WTC11 (cell line): ENCODE measurements at regions not wholly inside any gene's neighbourhood (a gene's known extent, or its start where the extent isn't known, plus 50 kb on each side); places are given as distances from the start of the nearest gene placed in this dataset.

ENCODE experiments used
- ATAC-seq: fragments of 200-7000 bp; cut with Tn5 transposase; 2 replicates; pipeline ENCODE4 v1.10.0; 2021; ENCODE audit warnings: mild to moderate bottlenecking, moderate library complexity
- CTCF ChIA-PET: fragments of 300-600 bp; sonication (Branson Sonifier 250); formaldehyde crosslinking; loops from one replicate; lab custom pipeline; 2021; ENCODE audit warnings: antibody characterized with exemption; lab: Charles Lee
- POLR2A ChIA-PET: fragments of 350-600 bp; sonication (Branson Sonifier 250); formaldehyde crosslinking; loops from one replicate; lab custom pipeline; 2021; ENCODE audit warnings: antibody characterized with exemption; lab: Charles Lee
- DNase-seq: peaks from one replicate; pipeline ENCODE4 v3.0.0; 2021; ENCODE audit warnings: low spot score
- H3K27ac Mint-ChIP-seq: 2 replicates; pipeline ENCODE4 v1.8.0; 2021; ENCODE audit warnings: mixed read lengths
- H3K27me3 Mint-ChIP-seq: 2 replicates; pipeline ENCODE4 v1.8.0; 2021; ENCODE audit warnings: low read depth, mild to moderate bottlenecking, moderate library complexity, mixed read lengths
- H3K36me3 Mint-ChIP-seq: 2 replicates; pipeline ENCODE4 v1.8.0; 2021; ENCODE audit warnings: mixed read lengths
- H3K4me1 Mint-ChIP-seq: 2 replicates; pipeline ENCODE4 v1.8.0; 2022; ENCODE audit warnings: mixed read lengths
- H3K4me3 Mint-ChIP-seq: 2 replicates; pipeline ENCODE4 v1.8.0; 2021; ENCODE audit warnings: mild to moderate bottlenecking, moderate library complexity, mixed read lengths
- H3K9me3 Mint-ChIP-seq: 2 replicates; pipeline ENCODE4 v1.8.0; 2021; ENCODE audit warnings: mixed read lengths
- ATF3 ChIP-seq: sonication (generic); formaldehyde crosslinking; conservative IDR thresholded peaks from 2 replicates; pipeline ENCODE4 v1.8.1; 2022; ENCODE audit warnings: mild to moderate bottlenecking, missing genetic modification reagents
- CTCF ChIP-seq: fragments of 200-600 bp; IDR thresholded peaks from 2 replicates; pipeline ENCODE4 v1.8.0; 2022; ENCODE audit warnings: antibody characterized with exemption
- ESRRA ChIP-seq: sonication (generic); formaldehyde crosslinking; IDR thresholded peaks from 2 replicates; pipeline ENCODE4 v1.8.1; 2022; ENCODE audit warnings: mild to moderate bottlenecking, missing genetic modification reagents, borderline replicate concordance
- ETV6 ChIP-seq: sonication (generic); formaldehyde crosslinking; IDR thresholded peaks from 2 replicates; pipeline ENCODE4 v1.8.1; 2022; ENCODE audit warnings: mild to moderate bottlenecking, missing genetic modification reagents
- JAZF1 ChIP-seq: fragments of 250-450 bp; sonication (Bioruptor Pico); IDR thresholded peaks from 2 replicates; pipeline ENCODE4 v1.9.0; 2021; ENCODE audit warnings: moderate library complexity, mild to moderate bottlenecking, inconsistent platforms
- MYBL2 ChIP-seq: sonication (generic); formaldehyde crosslinking; IDR thresholded peaks from 2 replicates; pipeline ENCODE4 v1.8.1; 2023; ENCODE audit warnings: mild to moderate bottlenecking, moderate library complexity, missing genetic modification reagents
- NFATC4 ChIP-seq: fragments of 250-450 bp; sonication (Bioruptor Pico); IDR thresholded peaks from 2 replicates; pipeline ENCODE4 v1.9.0; 2021; ENCODE audit warnings: mild to moderate bottlenecking
- NR1H2 ChIP-seq: sonication (generic); formaldehyde crosslinking; IDR thresholded peaks from 2 replicates; pipeline ENCODE4 v1.9.0; 2021; ENCODE audit warnings: mild to moderate bottlenecking, moderate library complexity, missing genetic modification reagents
- NR2C2 ChIP-seq: sonication (generic); formaldehyde crosslinking; IDR thresholded peaks from 2 replicates; pipeline ENCODE4 v1.8.0; 2022; ENCODE audit warnings: mild to moderate bottlenecking, missing genetic modification reagents
- RORB ChIP-seq: fragments of 250-450 bp; sonication (Bioruptor Pico); IDR thresholded peaks from 2 replicates; pipeline ENCODE4 v1.9.0; 2021; ENCODE audit warnings: mild to moderate bottlenecking
- SMAD3 ChIP-seq: sonication (generic); formaldehyde crosslinking; IDR thresholded peaks from 2 replicates; pipeline ENCODE4 v1.8.0; 2022; ENCODE audit warnings: missing genetic modification reagents, mild to moderate bottlenecking, borderline replicate concordance
- TCF7 ChIP-seq: sonication (generic); formaldehyde crosslinking; IDR thresholded peaks from 2 replicates; pipeline ENCODE4 v1.8.0; 2022; ENCODE audit warnings: mild to moderate bottlenecking, low read depth, missing genetic modification reagents, moderate library complexity
- TP53 ChIP-seq: sonication (generic); formaldehyde crosslinking; IDR thresholded peaks from 2 replicates; pipeline ENCODE4 v1.8.1; 2023; ENCODE audit warnings: mild to moderate bottlenecking, missing genetic modification reagents
- ZNF121 ChIP-seq: sonication (generic); formaldehyde crosslinking; IDR thresholded peaks from 2 replicates; pipeline ENCODE4 v1.8.0; 2023; ENCODE audit warnings: missing genetic modification reagents
- ZNF219 ChIP-seq: sonication (generic); formaldehyde crosslinking; IDR thresholded peaks from 2 replicates; pipeline ENCODE4 v1.8.0; 2023; ENCODE audit warnings: missing genetic modification reagents, mild to moderate bottlenecking, borderline replicate concordance
- ZNF317 ChIP-seq: sonication (generic); formaldehyde crosslinking; IDR thresholded peaks from 2 replicates; pipeline ENCODE4 v1.8.1; 2023; ENCODE audit warnings: low read depth, mild to moderate bottlenecking, moderate library complexity, missing genetic modification reagents, borderline replicate concordance
- ZNF423 ChIP-seq: fragments of 250-450 bp; sonication (Bioruptor Pico); IDR thresholded peaks from 2 replicates; pipeline ENCODE4 v2.1.2; 2022; ENCODE audit warnings: mild to moderate bottlenecking, moderate library complexity
- TF ChIP-seq, protein P1 (sequence below): sonication (generic); formaldehyde crosslinking; IDR thresholded peaks from 2 replicates; pipeline ENCODE4 v1.8.1; 2023; ENCODE audit warnings: mild to moderate bottlenecking, moderate library complexity, missing genetic modification reagents
- TF ChIP-seq, protein P2 (sequence below): sonication (generic); formaldehyde crosslinking; IDR thresholded peaks from 2 replicates; pipeline ENCODE4 v1.8.1; 2023; ENCODE audit warnings: mild to moderate bottlenecking, missing genetic modification reagents, moderate library complexity
- TF ChIP-seq, protein P3 (sequence below): sonication (generic); formaldehyde crosslinking; IDR thresholded peaks from 2 replicates; pipeline ENCODE4 v1.8.1; 2022; ENCODE audit warnings: missing genetic modification reagents, borderline replicate concordance
- TF ChIP-seq, protein P4 (sequence below): sonication (generic); formaldehyde crosslinking; IDR thresholded peaks from 2 replicates; pipeline ENCODE4 v1.8.1; 2023; ENCODE audit warnings: mild to moderate bottlenecking, missing genetic modification reagents

GRCh38 chr7:11985971-11986370 lies 154.0 kb upstream of the THSD7A start:
- Mint-ChIP-seq H3K27me3 (no peaks in the 10 kb centered on the region), H3K9me3 (peaks cover 40% of the 10 kb centered on the region), H3K27ac (peak overlapping the region; percentile 58; the same call in 1 of the 2 replicates), H3K4me1 (peaks cover 21% of the 10 kb centered on the region), H3K4me3 (no peak overlapping the region), H3K36me3 (peaks cover 28% of the 10 kb centered on the region)
- no peak for DNase-seq
- ATAC-seq = no peak
- ChIA-PET CTCF (no interaction called here), POLR2A (no interaction called here)
- TF ChIP-seq JAZF1 (CRISPR knock-in tag) = no peak
- no peak for TF ChIP-seq ZNF121
- TF ChIP-seq, protein P1, sequence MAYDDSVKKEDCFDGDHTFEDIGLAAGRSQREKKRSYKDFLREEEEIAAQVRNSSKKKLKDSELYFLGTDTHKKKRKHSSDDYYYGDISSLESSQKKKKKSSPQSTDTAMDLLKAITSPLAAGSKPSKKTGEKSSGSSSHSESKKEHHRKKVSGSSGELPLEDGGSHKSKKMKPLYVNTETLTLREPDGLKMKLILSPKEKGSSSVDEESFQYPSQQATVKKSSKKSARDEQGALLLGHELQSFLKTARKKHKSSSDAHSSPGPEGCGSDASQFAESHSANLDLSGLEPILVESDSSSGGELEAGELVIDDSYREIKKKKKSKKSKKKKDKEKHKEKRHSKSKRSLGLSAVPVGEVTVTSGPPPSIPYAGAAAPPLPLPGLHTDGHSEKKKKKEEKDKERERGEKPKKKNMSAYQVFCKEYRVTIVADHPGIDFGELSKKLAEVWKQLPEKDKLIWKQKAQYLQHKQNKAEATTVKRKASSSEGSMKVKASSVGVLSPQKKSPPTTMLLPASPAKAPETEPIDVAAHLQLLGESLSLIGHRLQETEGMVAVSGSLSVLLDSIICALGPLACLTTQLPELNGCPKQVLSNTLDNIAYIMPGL (CRISPR knock-in tag) = no peak
- TF ChIP-seq TCF7 (CRISPR knock-in tag) = no peak
- no peak for TF ChIP-seq CTCF
- TF ChIP-seq RORB (CRISPR knock-in tag) = no peak
- no peak for TF ChIP-seq TP53
- TF ChIP-seq ESRRA (CRISPR knock-in tag) = no peak
- no peak for TF ChIP-seq NR2C2 (CRISPR knock-in tag)
- TF ChIP-seq ZNF317 (CRISPR knock-in tag) = no peak
- TF ChIP-seq, protein P2, sequence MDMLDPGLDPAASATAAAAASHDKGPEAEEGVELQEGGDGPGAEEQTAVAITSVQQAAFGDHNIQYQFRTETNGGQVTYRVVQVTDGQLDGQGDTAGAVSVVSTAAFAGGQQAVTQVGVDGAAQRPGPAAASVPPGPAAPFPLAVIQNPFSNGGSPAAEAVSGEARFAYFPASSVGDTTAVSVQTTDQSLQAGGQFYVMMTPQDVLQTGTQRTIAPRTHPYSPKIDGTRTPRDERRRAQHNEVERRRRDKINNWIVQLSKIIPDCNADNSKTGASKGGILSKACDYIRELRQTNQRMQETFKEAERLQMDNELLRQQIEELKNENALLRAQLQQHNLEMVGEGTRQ (CRISPR knock-in tag) = no peak
- TF ChIP-seq, protein P3, sequence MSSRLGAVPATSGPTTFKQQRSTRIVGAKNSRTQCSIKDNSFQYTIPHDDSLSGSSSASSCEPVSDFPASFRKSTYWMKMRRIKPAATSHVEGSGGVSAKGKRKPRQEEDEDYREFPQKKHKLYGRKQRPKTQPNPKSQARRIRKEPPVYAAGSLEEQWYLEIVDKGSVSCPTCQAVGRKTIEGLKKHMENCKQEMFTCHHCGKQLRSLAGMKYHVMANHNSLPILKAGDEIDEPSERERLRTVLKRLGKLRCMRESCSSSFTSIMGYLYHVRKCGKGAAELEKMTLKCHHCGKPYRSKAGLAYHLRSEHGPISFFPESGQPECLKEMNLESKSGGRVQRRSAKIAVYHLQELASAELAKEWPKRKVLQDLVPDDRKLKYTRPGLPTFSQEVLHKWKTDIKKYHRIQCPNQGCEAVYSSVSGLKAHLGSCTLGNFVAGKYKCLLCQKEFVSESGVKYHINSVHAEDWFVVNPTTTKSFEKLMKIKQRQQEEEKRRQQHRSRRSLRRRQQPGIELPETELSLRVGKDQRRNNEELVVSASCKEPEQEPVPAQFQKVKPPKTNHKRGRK = no peak
- TF ChIP-seq ATF3 (CRISPR knock-in tag) = no peak
- TF ChIP-seq, protein P4, sequence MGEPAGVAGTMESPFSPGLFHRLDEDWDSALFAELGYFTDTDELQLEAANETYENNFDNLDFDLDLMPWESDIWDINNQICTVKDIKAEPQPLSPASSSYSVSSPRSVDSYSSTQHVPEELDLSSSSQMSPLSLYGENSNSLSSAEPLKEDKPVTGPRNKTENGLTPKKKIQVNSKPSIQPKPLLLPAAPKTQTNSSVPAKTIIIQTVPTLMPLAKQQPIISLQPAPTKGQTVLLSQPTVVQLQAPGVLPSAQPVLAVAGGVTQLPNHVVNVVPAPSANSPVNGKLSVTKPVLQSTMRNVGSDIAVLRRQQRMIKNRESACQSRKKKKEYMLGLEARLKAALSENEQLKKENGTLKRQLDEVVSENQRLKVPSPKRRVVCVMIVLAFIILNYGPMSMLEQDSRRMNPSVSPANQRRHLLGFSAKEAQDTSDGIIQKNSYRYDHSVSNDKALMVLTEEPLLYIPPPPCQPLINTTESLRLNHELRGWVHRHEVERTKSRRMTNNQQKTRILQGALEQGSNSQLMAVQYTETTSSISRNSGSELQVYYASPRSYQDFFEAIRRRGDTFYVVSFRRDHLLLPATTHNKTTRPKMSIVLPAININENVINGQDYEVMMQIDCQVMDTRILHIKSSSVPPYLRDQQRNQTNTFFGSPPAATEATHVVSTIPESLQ (CRISPR knock-in tag) = no peak
- TF ChIP-seq MYBL2 = no peak
- TF ChIP-seq ZNF423 = no peak
- no peak for TF ChIP-seq SMAD3 (CRISPR knock-in tag)
- TF ChIP-seq, all 79 proteins: peak for 0

GRCh38 chr7:11988186-11988585 lies 156.2 kb upstream of the THSD7A start:
- H3K27me3 Mint-ChIP-seq = no peaks in the 10 kb centered on the region
- POLR2A ChIA-PET = no interaction called here
- peaks cover 21% of the 10 kb centered on the region for H3K4me1 Mint-ChIP-seq
- H3K9me3 Mint-ChIP-seq = peaks cover 22% of the 10 kb centered on the region
- ATAC-seq (no peak), DNase-seq (no peak)
- no peak for TF ChIP-seq NR1H2
- TF ChIP-seq NFATC4 = no peak
- no peak for TF ChIP-seq ZNF219 (CRISPR knock-in tag)
- no peak for TF ChIP-seq ETV6 (CRISPR knock-in tag)
- H3K4me3 Mint-ChIP-seq = no peak overlapping the region
- H3K36me3 Mint-ChIP-seq = peaks cover 19% of the 10 kb centered on the region
- CTCF ChIA-PET = interaction anchor here (0.6 kb wide), 1 partner anchor 19 kb away, joined by 3 read pairs; no protein-coding TSS in a partner anchor
- no peak overlapping the region for H3K27ac Mint-ChIP-seq
